Neural cell (in vitro differentiated cells): ENCODE measurements at regions not wholly inside any gene's neighbourhood (a gene's known extent, or its start where the extent isn't known, plus 50 kb on each side); places are given as distances from the start of the nearest gene placed in this dataset.
"Not testable (repeated sequence)": the region's sequence is repeated elsewhere in the genome, so short reads cannot be mapped to it uniquely, and the experiment has no call there.

ENCODE experiments used
- H2AFZ ChIP-seq: fragments of 200-600, 300-800 bp; sonication (generic), shearing (Covaris generic); 2 replicates; pipeline ENCODE4 v1.6.0; 2014; ENCODE audit warnings: low read depth, mild to moderate bottlenecking, antibody characterized with exemption, low read length, moderate library complexity
- H3F3A ChIP-seq: fragments of 200-600 bp; shearing (Covaris generic); 2 replicates; pipeline ENCODE4 v1.6.1; 2016; ENCODE audit warnings: mild to moderate bottlenecking, moderate library complexity, mixed read lengths, antibody characterized with exemption, low read length; ENCODE audit not compliant: insufficient read depth, poor library complexity, severe bottlenecking
- H3K27ac ChIP-seq: fragments of 200-600, 300-800 bp; sonication (generic), shearing (Covaris generic); 2 replicates; pipeline ENCODE4 v1.5.1; 2014; ENCODE audit warnings: mild to moderate bottlenecking, low read length, moderate library complexity
- H3K27me3 ChIP-seq: fragments of 300-800, 200-600 bp; sonication (generic), shearing (Covaris generic); 2 replicates; pipeline ENCODE4 v1.6.0; 2014; ENCODE audit warnings: mild to moderate bottlenecking, low read depth, low read length, moderate library complexity; ENCODE audit not compliant: insufficient read depth
- H3K36me3 ChIP-seq: fragments of 300-800, 200-600 bp; sonication (generic), shearing (Covaris generic); 2 replicates; pipeline ENCODE4 v1.5.1; 2014; ENCODE audit warnings: mild to moderate bottlenecking, antibody characterized with exemption, low read length, moderate library complexity; ENCODE audit not compliant: insufficient read depth
- H3K4me2 ChIP-seq: fragments of 300-800, 200-600 bp; sonication (generic), shearing (Covaris generic); 2 replicates; pipeline ENCODE4 v1.6.0; 2014; ENCODE audit warnings: mild to moderate bottlenecking, low read length
- H3K4me3 ChIP-seq: fragments of 300-800, 200-600 bp; sonication (generic), shearing (Covaris generic); 2 replicates; pipeline ENCODE4 v1.5.1; 2014; ENCODE audit warnings: mild to moderate bottlenecking, low read length, moderate library complexity
- H3K79me2 ChIP-seq: fragments of 200-600 bp; shearing (Covaris generic); replicated peaks from 2 replicates; pipeline ENCODE4 v1.6.0; 2014; ENCODE audit warnings: mild to moderate bottlenecking, low read length, moderate library complexity; ENCODE audit not compliant: insufficient read depth
- H3K9ac ChIP-seq: fragments of 300-800, 200-600 bp; sonication (generic), shearing (Covaris generic); 2 replicates; pipeline ENCODE4 v1.6.1; 2016; ENCODE audit warnings: mild to moderate bottlenecking, low read length, mixed read lengths
- H3K9me2 ChIP-seq: fragments of 200-600 bp; shearing (Covaris generic); 2 replicates; pipeline ENCODE4 v1.6.1; 2016; ENCODE audit warnings: mild to moderate bottlenecking, low read length, mixed read lengths; ENCODE audit not compliant: insufficient read depth
- H3K9me3 ChIP-seq: fragments of 200-600, 300-800 bp; sonication (generic), shearing (Covaris generic); 2 replicates; pipeline ENCODE4 v1.6.1; 2016; ENCODE audit warnings: mild to moderate bottlenecking, mixed run types, low read length, moderate library complexity, mixed read lengths
- H4K20me1 ChIP-seq: fragments of 200-600 bp; shearing (Covaris generic); 2 replicates; pipeline ENCODE4 v1.6.1; 2016; ENCODE audit warnings: mild to moderate bottlenecking, mixed run types; ENCODE audit not compliant: insufficient read depth

DNA sequence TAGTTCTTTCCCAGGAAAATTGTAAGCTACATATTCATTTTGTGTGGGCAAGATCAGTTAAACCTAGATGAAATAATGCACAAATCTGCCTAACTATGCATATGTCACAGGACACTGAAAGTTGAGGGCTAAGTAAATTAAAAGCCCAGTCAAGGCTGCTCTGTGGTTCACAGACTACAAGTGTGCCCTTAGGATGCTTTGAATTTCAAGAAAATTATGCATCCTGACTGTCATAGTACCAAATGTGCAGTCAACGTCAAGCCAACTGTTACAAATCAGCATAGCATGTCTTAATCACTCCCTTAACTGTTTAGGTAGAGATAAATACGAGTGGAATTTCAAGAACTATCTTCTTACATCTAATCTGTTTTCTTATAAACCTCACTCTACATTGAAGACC, 55.8 kb downstream of the VCY start:
- H3K9me2 ChIP-seq, result not testable (repeated sequence)

More for the DNA sequence above, 55.8 kb downstream of the VCY start:
- H3K27ac ChIP-seq, H3K27me3 ChIP-seq, H3K4me2 ChIP-seq, H3K9ac ChIP-seq, H4K20me1 ChIP-seq, H3K79me2 ChIP-seq, H3K36me3 ChIP-seq, H3K4me3 ChIP-seq, H3K9me3 ChIP-seq, H3F3A ChIP-seq, H2AFZ ChIP-seq: not testable (repeated sequence)
